ENCODE measurements at regions not wholly inside any gene's neighbourhood (a gene's known extent, or its start where the extent isn't known, plus 50 kb on each side); places are given as distances from the start of the nearest gene placed in this dataset.

- ChIA-PET CTCF (no interaction called here), POLR2A (no interaction called here)
- Mint-ChIP-seq H3K4me1 (no peaks in the 10 kb centered on the region), H3K27ac (no peak overlapping the region), H3K36me3 (no peaks in the 10 kb centered on the region), H3K9me3 (peaks cover 0 to 4% (median 0%) of the 10 kb centered on the region in 3 donors), H3K4me3 (no peak overlapping the region), H3K27me3 (no peaks in the 10 kb centered on the region)
- DNase-seq (no peak), ATAC-seq (replicated peaks in 1 of 4) (no peak)
- Histone ChIP-seq H3K4me3 (ENCODE audit: control insufficient read depth in 1 of 2, extremely low read depth in 1 of 2, low read length in 1 of 2) (no peak overlapping the region), H3K9me3 (no peaks in the 10 kb centered on the region), H3K4me1 (ENCODE audit: control insufficient read depth in 1 of 2, extremely low read depth in 1 of 2, insufficient read depth in 2 of 2, low read length in 2 of 2) (no peaks in the 10 kb centered on the region), H3K27ac (ENCODE audit: low read length) (no peak overlapping the region), H3K36me3 (ENCODE audit: control insufficient read depth in 2 of 2, extremely low read depth in 1 of 2, insufficient read depth in 1 of 2, low read length in 1 of 2) (no peaks in the 10 kb centered on the region), H3K27me3 (replicated peaks in 1 of 2; ENCODE audit: control insufficient read depth in 2 of 2, extremely low read depth in 1 of 2, insufficient read depth in 2 of 2, low read length in 1 of 2) (no peaks in the 10 kb centered on the region)
- no CpG with 5 or more reads among the region's 7 CpGs for WGBS (ENCODE audit: insufficient coverage)
Measured at GRCh38 chr21:16550917-16551741, 821.3 kb downstream of the USP25 start.

GRCh38 chr21:16552880-16553279, 823.1 kb downstream of the USP25 start:
- Histone ChIP-seq H3K36me3 (ENCODE audit: control insufficient read depth in 2 of 2, extremely low read depth in 1 of 2, insufficient read depth in 1 of 2, low read length in 1 of 2) (no peaks in the 10 kb centered on the region), H3K4me3 (ENCODE audit: control insufficient read depth in 1 of 2, extremely low read depth in 1 of 2, low read length in 1 of 2) (no peak overlapping the region), H3K4me1 (ENCODE audit: control insufficient read depth in 1 of 2, extremely low read depth in 1 of 2, insufficient read depth in 2 of 2, low read length in 2 of 2) (no peaks in the 10 kb centered on the region), H3K27ac (ENCODE audit: low read length) (no peak overlapping the region), H3K9me3 (no peaks in the 10 kb centered on the region), H3K27me3 (replicated peaks in 1 of 2; ENCODE audit: control insufficient read depth in 2 of 2, extremely low read depth in 1 of 2, insufficient read depth in 2 of 2, low read length in 1 of 2) (no peaks in the 10 kb centered on the region)
- ChIA-PET POLR2A (no interaction called here), CTCF (no interaction called here)
- no peak overlapping the region for H3K27ac Mint-ChIP-seq
- ATAC-seq (replicated peaks in 1 of 4) (no peak), DNase-seq (no peak)
- H3K27me3 Mint-ChIP-seq, result no peaks in the 10 kb centered on the region
- peaks cover 0 to 4% (median 3%) of the 10 kb centered on the region in 3 donors for H3K9me3 Mint-ChIP-seq
- H3K4me3 Mint-ChIP-seq, result no peak overlapping the region
- H3K36me3 Mint-ChIP-seq, result no peaks in the 10 kb centered on the region
- WGBS (ENCODE audit: insufficient coverage), result 83% methylated on average over 1 of the region's 2 CpGs
- H3K4me1 Mint-ChIP-seq, result no peaks in the 10 kb centered on the region

- Histone ChIP-seq H3K4me1 (ENCODE audit: control insufficient read depth in 1 of 2, extremely low read depth in 1 of 2, insufficient read depth in 2 of 2, low read length in 2 of 2) (no peaks in the 10 kb centered on the region), H3K27ac (ENCODE audit: low read length) (no peak overlapping the region), H3K9me3 (no peaks in the 10 kb centered on the region), H3K36me3 (ENCODE audit: control insufficient read depth in 2 of 2, extremely low read depth in 1 of 2, insufficient read depth in 1 of 2, low read length in 1 of 2) (no peaks in the 10 kb centered on the region), H3K27me3 (replicated peaks in 1 of 2; ENCODE audit: control insufficient read depth in 2 of 2, extremely low read depth in 1 of 2, insufficient read depth in 2 of 2, low read length in 1 of 2) (no peaks in the 10 kb centered on the region), H3K4me3 (ENCODE audit: control insufficient read depth in 1 of 2, extremely low read depth in 1 of 2, low read length in 1 of 2) (no peak overlapping the region)
- Mint-ChIP-seq H3K27ac (no peak overlapping the region), H3K4me3 (no peak overlapping the region), H3K9me3 (peaks cover 0 to 4% (median 3%) of the 10 kb centered on the region in 3 donors), H3K27me3 (no peaks in the 10 kb centered on the region), H3K36me3 (no peaks in the 10 kb centered on the region), H3K4me1 (no peaks in the 10 kb centered on the region)
- ChIA-PET POLR2A (no interaction called here), CTCF (no interaction called here)
- DNase-seq (no peak), ATAC-seq (replicated peaks in 1 of 4) (no peak)
- 96% methylated on average over 8 of the region's 9 CpGs for WGBS (ENCODE audit: insufficient coverage)
Measured at GRCh38 chr21:16554503-16554902, 824.7 kb downstream of the USP25 start.

GRCh38 chr21:16563116-16563515, 833.3 kb downstream of the USP25 start:
- no peak overlapping the region for H3K27ac Mint-ChIP-seq
- WGBS (ENCODE audit: insufficient coverage), result 53% methylated on average over 3 of the region's 7 CpGs
- Histone ChIP-seq H3K4me3 (ENCODE audit: control insufficient read depth in 1 of 2, extremely low read depth in 1 of 2, low read length in 1 of 2) (no peak overlapping the region), H3K9me3 (no peaks in the 10 kb centered on the region), H3K27me3 (replicated peaks in 1 of 2; ENCODE audit: control insufficient read depth in 2 of 2, extremely low read depth in 1 of 2, insufficient read depth in 2 of 2, low read length in 1 of 2) (no peaks in the 10 kb centered on the region), H3K36me3 (ENCODE audit: control insufficient read depth in 2 of 2, extremely low read depth in 1 of 2, insufficient read depth in 1 of 2, low read length in 1 of 2) (no peaks in the 10 kb centered on the region), H3K27ac (ENCODE audit: low read length) (no peak overlapping the region), H3K4me1 (ENCODE audit: control insufficient read depth in 1 of 2, extremely low read depth in 1 of 2, insufficient read depth in 2 of 2, low read length in 2 of 2) (no peaks in the 10 kb centered on the region)
- H3K4me3 Mint-ChIP-seq, result no peak overlapping the region
- no peaks in the 10 kb centered on the region for H3K4me1 Mint-ChIP-seq
- no peaks in the 10 kb centered on the region for H3K36me3 Mint-ChIP-seq
- H3K27me3 Mint-ChIP-seq, result no peaks in the 10 kb centered on the region
- no peak for ATAC-seq (replicated peaks in 1 of 4)
- CTCF ChIA-PET, result no interaction called here
- H3K9me3 Mint-ChIP-seq, result peaks cover 0 to 2% (median 0%) of the 10 kb centered on the region in 3 donors
- no peak for DNase-seq
- POLR2A ChIA-PET, result no interaction called here

- H3K9me3 ChIP-seq, result no peaks in the 10 kb centered on the region
- ChIA-PET CTCF (no interaction called here), POLR2A (no interaction called here)
- H3K4me1 ChIP-seq (ENCODE audit: control insufficient read depth in 1 of 2, extremely low read depth in 1 of 2, insufficient read depth in 2 of 2, low read length in 2 of 2), result no peaks in the 10 kb centered on the region
- H3K36me3 ChIP-seq (ENCODE audit: control insufficient read depth in 2 of 2, extremely low read depth in 1 of 2, insufficient read depth in 1 of 2, low read length in 1 of 2), result no peaks in the 10 kb centered on the region
- Mint-ChIP-seq H3K27ac (no peak overlapping the region), H3K4me3 (no peak overlapping the region), H3K4me1 (no peaks in the 10 kb centered on the region), H3K9me3 (peaks cover 0 to 2% (median 0%) of the 10 kb centered on the region in 3 donors), H3K36me3 (no peaks in the 10 kb centered on the region), H3K27me3 (no peaks in the 10 kb centered on the region)
- no peaks in the 10 kb centered on the region for H3K27me3 ChIP-seq (replicated peaks in 1 of 2; ENCODE audit: control insufficient read depth in 2 of 2, extremely low read depth in 1 of 2, insufficient read depth in 2 of 2, low read length in 1 of 2)
- H3K4me3 ChIP-seq (ENCODE audit: control insufficient read depth in 1 of 2, extremely low read depth in 1 of 2, low read length in 1 of 2), result no peak overlapping the region
- H3K27ac ChIP-seq (ENCODE audit: low read length), result no peak overlapping the region
- 95% methylated on average over 5 of the region's 7 CpGs for whole genome bisulfite sequencing (ENCODE audit: insufficient coverage)
- no peak for ATAC-seq (replicated peaks in 1 of 4)
- DNase-seq, result no peak
Measured at GRCh38 chr21:16563795-16564194, 834.0 kb downstream of the USP25 start.

- Histone ChIP-seq H3K4me3 (ENCODE audit: control insufficient read depth in 1 of 2, extremely low read depth in 1 of 2, low read length in 1 of 2) (no peak overlapping the region), H3K4me1 (ENCODE audit: control insufficient read depth in 1 of 2, extremely low read depth in 1 of 2, insufficient read depth in 2 of 2, low read length in 2 of 2) (no peaks in the 10 kb centered on the region), H3K36me3 (ENCODE audit: control insufficient read depth in 2 of 2, extremely low read depth in 1 of 2, insufficient read depth in 1 of 2, low read length in 1 of 2) (no peaks in the 10 kb centered on the region), H3K27ac (ENCODE audit: low read length) (no peak overlapping the region), H3K27me3 (replicated peaks in 1 of 2; ENCODE audit: control insufficient read depth in 2 of 2, extremely low read depth in 1 of 2, insufficient read depth in 2 of 2, low read length in 1 of 2) (no peaks in the 10 kb centered on the region), H3K9me3 (no peaks in the 10 kb centered on the region)
- H3K4me1 Mint-ChIP-seq, result no peaks in the 10 kb centered on the region
- H3K9me3 Mint-ChIP-seq, result peaks cover 0 to 4% (median 2%) of the 10 kb centered on the region in 3 donors
- ChIA-PET CTCF (no interaction called here), POLR2A (no interaction called here)
- H3K36me3 Mint-ChIP-seq, result no peaks in the 10 kb centered on the region
- H3K4me3 Mint-ChIP-seq, result no peak overlapping the region
- H3K27ac Mint-ChIP-seq, result no peak overlapping the region
- DNase-seq (no peak), ATAC-seq (replicated peaks in 1 of 4) (no peak)
- no CpG with 5 or more reads among the region's 1 CpG for WGBS (ENCODE audit: insufficient coverage)
- no peaks in the 10 kb centered on the region for H3K27me3 Mint-ChIP-seq
Measured at GRCh38 chr21:16568244-16568643, 838.5 kb downstream of the USP25 start.

- WGBS (ENCODE audit: insufficient coverage), result no CpG with 5 or more reads among the region's 2 CpGs
Measured at GRCh38 chr21:16568661-16569060, 838.9 kb downstream of the USP25 start.

More at GRCh38 chr21:16568661-16569060, 838.9 kb downstream of the USP25 start:
- ATAC-seq (replicated peaks in 1 of 4) (no peak), DNase-seq (no peak)
- Mint-ChIP-seq H3K9me3 (peaks cover 0 to 6% (median 2%) of the 10 kb centered on the region in 3 donors), H3K4me3 (no peak overlapping the region), H3K27ac (no peak overlapping the region), H3K27me3 (no peaks in the 10 kb centered on the region), H3K4me1 (no peaks in the 10 kb centered on the region), H3K36me3 (no peaks in the 10 kb centered on the region)
- H3K4me1 ChIP-seq (ENCODE audit: control insufficient read depth in 1 of 2, extremely low read depth in 1 of 2, insufficient read depth in 2 of 2, low read length in 2 of 2), result no peaks in the 10 kb centered on the region
- no peaks in the 10 kb centered on the region for H3K36me3 ChIP-seq (ENCODE audit: control insufficient read depth in 2 of 2, extremely low read depth in 1 of 2, insufficient read depth in 1 of 2, low read length in 1 of 2)
- H3K4me3 ChIP-seq (ENCODE audit: control insufficient read depth in 1 of 2, extremely low read depth in 1 of 2, low read length in 1 of 2), result no peak overlapping the region
- H3K27me3 ChIP-seq (replicated peaks in 1 of 2; ENCODE audit: control insufficient read depth in 2 of 2, extremely low read depth in 1 of 2, insufficient read depth in 2 of 2, low read length in 1 of 2), result no peaks in the 10 kb centered on the region
- no peaks in the 10 kb centered on the region for H3K9me3 ChIP-seq
- no peak overlapping the region for H3K27ac ChIP-seq (ENCODE audit: low read length)
- ChIA-PET POLR2A (no interaction called here), CTCF (no interaction called here)

Measured in T-cell (primary cell).